Naive thymus-derived CD8-positive, alpha-beta T cell (primary cell): ENCODE measurements at regions not wholly inside any gene's neighbourhood (a gene's known extent, or its start where the extent isn't known, plus 50 kb on each side); places are given as distances from the start of the nearest gene placed in this dataset.

ENCODE experiments used
- ATAC-seq, 2 donors: fragments of 150-1000 bp; cut with Tn5 transposase in 1 of 2; sonication (Bioruptor Pico), chemical (Tn5 transposase) in 1 of 2; 1 replicate in 1 of 2; 2 replicates in 1 of 2; pipeline ENCODE4 v1.10.0; 2021; ENCODE audit warnings: mild to moderate bottlenecking in 2 of 2, moderate library complexity in 2 of 2
- POLR2A ChIA-PET: fragments of 350-600 bp; sonication (Branson Sonifier 250); formaldehyde crosslinking; loops from one replicate; lab custom pipeline; 2021; ENCODE audit warnings: antibody characterized with exemption; lab: Charles Lee
- DNase-seq, 10 donors: peaks; one replicate each; pipeline versions ENCODE4 v3.0.0 to v3.0.0-alpha.2; 2020 to 2022
- H3K27ac Mint-ChIP-seq, 10 donors: one replicate each; pipeline ENCODE4 v1.8.0; 2020 to 2022; ENCODE audit warnings: mild to moderate bottlenecking in 10 of 10, mixed read lengths in 10 of 10, moderate library complexity in 4 of 10, inconsistent platforms in 1 of 10
- H3K27me3 Mint-ChIP-seq, 5 donors: one replicate each; pipeline ENCODE4 v1.8.0; 2021 to 2022; ENCODE audit warnings: mixed read lengths in 5 of 5
- H3K36me3 Mint-ChIP-seq, 3 donors: one replicate each; pipeline ENCODE4 v1.8.0; 2020 to 2022; ENCODE audit warnings: mixed read lengths in 3 of 3, mild to moderate bottlenecking in 2 of 3, inconsistent platforms in 1 of 3
- H3K4me1 Mint-ChIP-seq, 4 donors: one replicate each; pipeline ENCODE4 v1.8.0; 2021 to 2022; ENCODE audit warnings: mixed read lengths in 4 of 4
- H3K4me3 Mint-ChIP-seq, 10 donors: one replicate each; pipeline ENCODE4 v1.8.0; 2020 to 2022; ENCODE audit warnings: mild to moderate bottlenecking in 10 of 10, mixed read lengths in 10 of 10, moderate library complexity in 6 of 10, inconsistent platforms in 1 of 10
- H3K9me3 Mint-ChIP-seq, 9 donors: one replicate each; pipeline ENCODE4 v1.8.0; 2020 to 2022; ENCODE audit warnings: mixed read lengths in 9 of 9, mild to moderate bottlenecking in 3 of 9, inconsistent platforms in 1 of 9, moderate library complexity in 1 of 9

DNA sequence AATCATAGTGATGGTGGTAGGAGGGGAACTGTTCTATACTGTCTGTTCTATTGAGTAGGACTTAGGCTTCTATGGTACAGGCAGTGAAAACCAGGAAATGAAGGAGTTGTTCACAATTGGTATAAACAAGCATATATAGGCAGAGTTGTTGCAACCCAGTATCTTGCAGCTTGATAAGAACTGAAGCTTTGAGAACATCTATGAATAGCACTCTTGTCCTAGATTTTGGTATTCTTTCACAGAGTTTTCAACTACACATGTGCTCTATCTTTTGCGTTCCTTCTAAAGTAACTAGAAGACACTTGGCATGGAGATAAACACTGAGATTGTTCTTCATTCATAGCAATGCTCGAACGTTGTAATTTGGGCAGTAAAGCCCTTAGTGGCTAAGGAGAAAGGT is 91.8 kb downstream of the KCNJ2 start:
- Mint-ChIP-seq H3K4me3 (no peak overlapping the region), H3K27ac (no peak overlapping the region), H3K36me3 (no peaks in the 10 kb centered on the region), H3K27me3 (peaks cover 4 to 12% (median 8%) of the 10 kb centered on the region in 5 donors), H3K4me1 (no peaks in the 10 kb centered on the region), H3K9me3 (peaks cover 0 to 6% (median 0%) of the 10 kb centered on the region in 9 donors)
- POLR2A ChIA-PET: no interaction called here
- no peak for ATAC-seq
- DNase-seq: no peak

DNA sequence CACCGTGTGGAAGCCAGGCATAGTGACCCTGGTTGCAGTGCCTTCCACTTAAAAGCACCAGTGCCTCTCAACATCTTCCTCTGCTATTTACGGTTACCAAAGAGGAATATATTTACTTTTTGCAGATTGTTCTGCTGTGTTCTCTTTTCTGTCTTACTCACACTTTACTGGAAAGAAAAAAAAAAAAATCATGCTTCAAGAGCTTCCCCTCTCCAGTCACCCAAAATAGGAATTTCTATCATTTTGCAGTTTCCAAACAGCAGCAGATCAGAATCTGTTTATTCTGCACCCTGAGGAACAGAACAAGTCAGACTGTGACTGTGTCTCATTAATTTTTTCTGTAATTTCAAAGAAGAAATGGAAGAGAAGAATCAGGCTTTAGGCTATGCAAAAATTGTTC is 96.1 kb downstream of the KCNJ2 start:
- H3K4me3 Mint-ChIP-seq: no peak overlapping the region
- DNase-seq (no peak), ATAC-seq (no peak)
- peaks cover 0 to 12% (median 5%) of the 10 kb centered on the region in 5 donors for H3K27me3 Mint-ChIP-seq
- H3K4me1 Mint-ChIP-seq: no peaks in the 10 kb centered on the region
- no peaks in the 10 kb centered on the region for H3K36me3 Mint-ChIP-seq
- H3K27ac Mint-ChIP-seq: no peak overlapping the region
- POLR2A ChIA-PET: no interaction called here
- peaks cover 0 to 7% (median 0%) of the 10 kb centered on the region in 9 donors for H3K9me3 Mint-ChIP-seq

DNA sequence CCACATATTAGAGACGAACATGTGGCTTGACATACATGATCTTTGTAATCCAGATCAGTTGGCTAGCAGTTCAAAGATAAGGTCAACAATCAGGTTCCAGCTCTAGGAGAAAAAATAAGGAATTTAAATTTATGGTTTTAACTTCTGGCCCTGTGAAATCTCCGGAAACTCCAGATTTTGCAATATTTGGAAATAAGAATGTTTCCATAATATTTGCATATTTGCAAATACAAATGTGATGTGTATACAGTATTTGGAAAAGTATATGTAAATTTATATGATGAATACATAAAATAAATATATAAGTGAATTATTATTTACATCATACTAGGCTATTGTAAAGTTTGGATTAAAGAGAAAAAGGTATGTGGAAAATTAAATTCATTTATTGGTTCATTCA is 97.1 kb downstream of the KCNJ2 start:
- Mint-ChIP-seq H3K27ac (no peak overlapping the region), H3K4me1 (no peaks in the 10 kb centered on the region), H3K9me3 (peaks cover 0 to 7% (median 0%) of the 10 kb centered on the region in 9 donors), H3K27me3 (peaks cover 0 to 12% (median 5%) of the 10 kb centered on the region in 5 donors), H3K36me3 (no peaks in the 10 kb centered on the region), H3K4me3 (no peak overlapping the region)
- POLR2A ChIA-PET: no interaction called here
- DNase-seq: no peak
- no peak for ATAC-seq

DNA sequence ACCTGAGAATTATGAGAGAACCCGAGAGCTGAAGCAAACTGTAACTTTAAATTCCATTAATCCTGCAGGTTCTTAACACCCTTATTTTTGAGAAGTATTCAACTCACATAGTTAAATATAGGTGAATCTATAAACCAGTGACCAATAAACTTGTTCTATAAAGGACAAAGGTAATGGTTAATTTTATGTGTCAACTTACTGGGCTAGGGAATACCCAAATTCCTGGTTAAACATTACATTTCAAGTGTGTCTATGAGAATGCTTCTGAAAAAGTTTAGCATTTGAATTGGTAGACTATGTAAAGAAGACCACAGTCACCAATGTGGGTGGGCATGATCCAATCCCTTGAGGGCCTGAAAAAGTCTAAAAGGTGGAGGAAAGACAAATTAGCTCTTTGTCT is 99.1 kb downstream of the KCNJ2 start:
- no peak for ATAC-seq
- Mint-ChIP-seq H3K27me3 (peaks cover 0 to 12% (median 5%) of the 10 kb centered on the region in 5 donors), H3K9me3 (peaks cover 0 to 7% (median 0%) of the 10 kb centered on the region in 9 donors), H3K4me1 (no peaks in the 10 kb centered on the region), H3K36me3 (no peaks in the 10 kb centered on the region), H3K4me3 (no peak overlapping the region), H3K27ac (no peak overlapping the region)
- POLR2A ChIA-PET: no interaction called here
- DNase-seq: no peak

DNA sequence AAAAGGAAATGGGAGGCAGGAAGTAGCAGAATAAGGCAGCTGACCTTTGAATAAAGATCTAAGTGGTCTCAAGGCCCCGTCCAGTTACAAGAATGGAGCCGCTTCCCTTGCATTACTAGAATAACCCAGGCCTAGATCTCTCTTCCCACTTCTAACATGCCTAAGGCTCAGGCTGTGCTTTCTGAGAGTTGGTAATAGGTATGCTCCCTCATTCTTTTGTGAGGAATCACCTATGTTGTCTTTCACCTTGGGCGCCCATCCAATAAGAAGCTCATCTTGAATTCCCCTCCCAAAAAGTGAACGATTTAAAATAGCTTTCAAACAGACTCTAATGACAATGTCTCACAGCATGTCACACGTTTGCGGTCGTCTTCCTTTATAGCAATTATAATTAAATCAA is 101.2 kb downstream of the KCNJ2 start:
- H3K4me1 Mint-ChIP-seq: no peaks in the 10 kb centered on the region
- H3K36me3 Mint-ChIP-seq: no peaks in the 10 kb centered on the region

DNA sequence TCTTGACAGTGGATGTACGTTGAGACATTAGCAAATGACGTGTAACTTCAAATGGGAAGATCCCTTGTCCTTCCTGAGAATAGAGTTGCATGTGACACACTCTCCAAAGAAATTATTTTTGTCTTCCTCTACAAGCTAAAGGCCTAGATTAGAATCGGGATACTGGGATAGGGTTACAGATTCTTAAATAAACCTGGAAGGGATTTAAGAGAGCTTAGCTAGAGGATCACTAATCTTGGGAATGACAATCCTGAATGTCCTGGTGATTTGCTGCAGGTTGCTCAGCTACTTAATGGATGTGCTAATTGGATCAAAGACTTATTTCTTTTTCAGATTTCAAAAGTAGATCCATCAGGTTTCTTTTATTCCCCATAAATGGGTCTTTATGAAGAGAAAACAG is 101.9 kb downstream of the KCNJ2 start:
- POLR2A ChIA-PET: no interaction called here
- no peak for DNase-seq
- no peak overlapping the region for H3K4me3 Mint-ChIP-seq

More for the DNA sequence above, 101.2 kb downstream of the KCNJ2 start:
- ATAC-seq (no peak), DNase-seq (no peak)
- POLR2A ChIA-PET: no interaction called here
- H3K9me3 Mint-ChIP-seq: peaks cover 0 to 7% (median 0%) of the 10 kb centered on the region in 9 donors
- no peaks in the 10 kb centered on the region for H3K27me3 Mint-ChIP-seq
- H3K4me3 Mint-ChIP-seq: no peak overlapping the region
- no peak overlapping the region for H3K27ac Mint-ChIP-seq

DNA sequence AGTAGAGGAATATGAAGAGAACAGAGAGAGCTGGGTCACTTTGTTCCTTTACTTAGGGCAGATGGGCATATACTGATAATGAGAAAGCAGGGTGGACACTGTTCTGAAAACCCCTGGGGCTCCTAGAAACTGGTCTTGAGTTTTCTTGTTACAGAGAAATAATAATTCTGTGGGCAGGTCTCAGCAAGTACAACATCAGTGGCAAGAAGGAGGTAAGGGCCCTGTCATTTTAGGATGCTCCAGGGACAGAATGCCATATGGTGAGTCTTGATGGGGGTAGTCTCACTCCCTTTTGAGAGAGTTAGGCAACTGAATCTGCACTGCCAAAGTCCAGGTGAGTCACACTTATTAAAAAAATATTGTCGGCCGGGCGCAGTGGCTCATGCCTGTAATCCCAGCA is 102.3 kb downstream of the KCNJ2 start:
- Mint-ChIP-seq H3K4me1 (no peaks in the 10 kb centered on the region), H3K27me3 (no peaks in the 10 kb centered on the region), H3K36me3 (no peaks in the 10 kb centered on the region), H3K4me3 (no peak overlapping the region), H3K9me3 (peaks cover 0 to 7% (median 0%) of the 10 kb centered on the region in 9 donors), H3K27ac (no peak overlapping the region)
- ATAC-seq (no peak), DNase-seq (no peak)
- POLR2A ChIA-PET: no interaction called here

More for the DNA sequence above, 101.9 kb downstream of the KCNJ2 start:
- Mint-ChIP-seq H3K27me3 (no peaks in the 10 kb centered on the region), H3K4me1 (no peaks in the 10 kb centered on the region), H3K9me3 (peaks cover 0 to 7% (median 0%) of the 10 kb centered on the region in 9 donors), H3K36me3 (no peaks in the 10 kb centered on the region), H3K27ac (no peak overlapping the region)
- no peak for ATAC-seq

DNA sequence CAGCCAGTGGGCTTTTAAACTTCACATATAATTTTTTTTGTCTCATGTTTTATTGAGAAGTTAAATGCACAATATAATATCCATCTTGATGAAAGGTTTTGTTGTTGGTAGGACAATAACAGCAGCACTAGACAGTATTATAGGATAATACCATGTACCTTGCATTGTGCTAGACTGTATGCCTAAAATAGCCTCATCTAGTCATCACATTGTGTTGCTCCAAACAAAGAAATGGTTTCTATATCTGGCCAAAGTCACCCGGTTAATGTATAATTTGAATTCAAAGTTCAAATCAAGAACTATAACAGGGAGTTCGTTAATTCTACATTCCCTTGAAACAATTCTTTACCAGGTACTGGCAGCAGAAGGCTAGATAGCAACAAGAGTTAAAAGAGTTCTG is 104.9 kb downstream of the KCNJ2 start:
- Mint-ChIP-seq H3K27ac (no peak overlapping the region), H3K9me3 (peaks cover 0 to 2% (median 0%) of the 10 kb centered on the region in 9 donors), H3K4me3 (no peak overlapping the region), H3K27me3 (peaks cover 0 to 9% (median 0%) of the 10 kb centered on the region in 5 donors), H3K4me1 (no peaks in the 10 kb centered on the region), H3K36me3 (no peaks in the 10 kb centered on the region)
- DNase-seq (no peak), ATAC-seq (no peak)
- POLR2A ChIA-PET: no interaction called here

DNA sequence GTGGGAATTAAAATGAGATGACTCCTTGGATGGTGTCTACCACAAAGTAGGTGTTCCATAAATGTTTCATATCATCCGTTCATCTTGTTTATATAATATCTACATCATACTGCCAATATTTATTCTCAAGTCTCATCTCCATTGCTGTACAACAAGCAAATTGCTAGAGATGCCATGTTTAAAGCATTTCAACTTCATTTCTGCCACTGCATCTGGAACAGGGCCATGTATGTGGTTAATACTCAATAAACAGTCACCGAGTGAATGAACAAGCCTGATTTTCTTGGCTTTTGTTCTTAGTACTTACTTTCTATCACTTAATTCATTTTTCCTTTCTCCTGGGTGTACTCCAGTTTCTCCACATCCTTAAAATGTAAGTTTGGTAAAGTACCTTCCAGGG is 107.6 kb downstream of the KCNJ2 start:
- no peaks in the 10 kb centered on the region for H3K36me3 Mint-ChIP-seq
- H3K4me3 Mint-ChIP-seq: no peak overlapping the region
- H3K27me3 Mint-ChIP-seq: peaks cover 0 to 9% (median 1%) of the 10 kb centered on the region in 5 donors
- POLR2A ChIA-PET: no interaction called here
- DNase-seq (no peak), ATAC-seq (no peak)
- H3K9me3 Mint-ChIP-seq: peaks cover 0 to 6% (median 0%) of the 10 kb centered on the region in 9 donors
- no peaks in the 10 kb centered on the region for H3K4me1 Mint-ChIP-seq
- no peak overlapping the region for H3K27ac Mint-ChIP-seq

DNA sequence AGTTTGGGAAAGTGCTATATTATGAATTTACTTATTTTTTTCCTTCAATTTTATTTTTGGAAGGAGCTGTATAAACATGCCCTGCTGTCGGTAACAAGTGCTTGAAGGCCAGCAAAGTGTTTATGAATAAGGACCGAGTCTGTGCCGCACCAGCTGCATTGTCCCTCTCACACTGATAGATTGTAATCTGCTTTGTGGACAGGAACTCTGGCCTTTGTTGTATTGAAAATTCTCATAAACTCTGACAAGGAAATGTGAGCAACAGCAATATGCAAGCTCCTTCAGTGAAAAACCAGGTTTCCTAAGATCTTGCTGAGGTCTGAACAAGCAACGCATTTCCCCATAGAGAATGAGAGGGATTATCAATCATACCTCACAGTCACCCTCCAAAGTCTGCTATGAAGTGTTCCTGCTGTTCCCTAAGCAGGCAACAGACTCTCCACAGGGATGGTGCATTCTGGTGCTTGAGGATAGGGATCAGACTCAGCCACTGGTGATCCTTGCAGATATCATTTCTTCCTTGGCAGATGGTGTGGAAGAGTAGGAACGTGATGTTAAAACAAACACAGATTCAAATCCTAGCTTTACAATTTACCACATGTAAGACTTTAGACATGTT is 109.6 kb downstream of the KCNJ2 start:
- ATAC-seq (no peak), DNase-seq (no peak)
- Mint-ChIP-seq H3K27ac (no peak overlapping the region), H3K27me3 (peaks cover 0 to 9% (median 4%) of the 10 kb centered on the region in 5 donors), H3K9me3 (peaks cover 0 to 8% (median 2%) of the 10 kb centered on the region in 9 donors), H3K36me3 (no peaks in the 10 kb centered on the region), H3K4me1 (no peaks in the 10 kb centered on the region), H3K4me3 (no peak overlapping the region)
- POLR2A ChIA-PET: no interaction called here

DNA sequence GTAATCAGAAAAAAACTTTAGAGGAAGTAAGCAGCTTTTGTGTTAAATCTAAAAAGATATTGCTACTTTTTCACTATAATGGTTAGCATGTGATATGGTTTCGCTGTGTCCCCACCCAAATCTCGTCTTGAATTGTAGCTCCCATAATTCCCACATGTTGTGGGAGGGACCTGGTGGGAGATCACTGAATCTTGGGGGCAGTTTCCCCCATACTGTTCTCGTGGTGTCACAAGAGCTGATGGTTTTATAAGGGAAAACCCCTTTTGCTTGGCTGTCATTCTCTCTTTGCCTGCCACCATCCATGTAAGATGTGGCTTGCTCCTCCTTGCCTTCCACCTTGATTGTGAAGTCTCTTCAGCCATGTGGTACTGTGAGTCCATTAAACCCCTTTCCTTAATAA is 117.1 kb downstream of the KCNJ2 start:
- POLR2A ChIA-PET: no interaction called here
- peaks cover 0 to 14% (median 3%) of the 10 kb centered on the region in 9 donors for H3K9me3 Mint-ChIP-seq
- H3K27ac Mint-ChIP-seq: no peak overlapping the region
- ATAC-seq (no peak), DNase-seq (no peak)
- H3K27me3 Mint-ChIP-seq: peaks cover 0 to 7% (median 2%) of the 10 kb centered on the region in 5 donors
- no peak overlapping the region for H3K4me3 Mint-ChIP-seq
- H3K36me3 Mint-ChIP-seq: no peaks in the 10 kb centered on the region
- H3K4me1 Mint-ChIP-seq: no peaks in the 10 kb centered on the region

DNA sequence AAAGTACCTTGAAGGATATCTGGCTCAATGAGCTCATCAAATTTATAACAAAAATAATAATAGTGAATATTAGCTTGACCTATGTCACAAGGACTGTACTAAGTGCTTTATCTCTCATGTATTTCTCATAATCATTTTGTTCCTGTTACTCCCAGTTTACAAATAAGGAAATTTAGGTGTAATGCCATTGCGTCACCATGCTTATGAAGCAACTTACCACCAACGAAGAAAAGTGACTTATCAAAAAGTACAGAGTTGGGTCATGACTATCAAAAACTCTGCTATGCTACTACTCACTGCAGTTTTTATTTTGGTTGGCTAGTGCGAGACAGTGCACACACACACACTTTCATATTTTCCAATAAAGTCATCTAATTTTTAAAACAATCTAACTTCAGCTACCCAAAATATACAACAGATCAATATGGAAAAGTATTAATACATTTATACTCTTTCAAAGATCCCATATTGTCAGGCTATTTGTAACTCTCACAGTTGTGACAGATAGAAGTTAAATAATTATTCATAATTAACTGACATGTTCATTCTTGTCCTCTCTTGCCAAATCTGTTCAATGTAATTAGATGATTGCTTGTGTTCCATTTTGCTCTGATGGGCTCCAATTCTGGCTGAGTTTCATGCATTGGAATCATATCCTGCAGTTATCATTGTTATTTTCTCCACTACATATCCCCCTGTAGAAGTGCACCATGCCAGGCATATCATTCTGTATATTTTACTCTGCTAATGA is 119.4 kb downstream of the KCNJ2 start:
- no peak overlapping the region for H3K4me3 Mint-ChIP-seq
- peaks cover 0 to 15% (median 1%) of the 10 kb centered on the region in 9 donors for H3K9me3 Mint-ChIP-seq
- H3K27me3 Mint-ChIP-seq: peaks cover 0 to 3% (median 2%) of the 10 kb centered on the region in 5 donors
- H3K4me1 Mint-ChIP-seq: no peaks in the 10 kb centered on the region
- no peaks in the 10 kb centered on the region for H3K36me3 Mint-ChIP-seq
- H3K27ac Mint-ChIP-seq: no peak overlapping the region
- POLR2A ChIA-PET: no interaction called here
- ATAC-seq (no peak), DNase-seq (no peak)

DNA sequence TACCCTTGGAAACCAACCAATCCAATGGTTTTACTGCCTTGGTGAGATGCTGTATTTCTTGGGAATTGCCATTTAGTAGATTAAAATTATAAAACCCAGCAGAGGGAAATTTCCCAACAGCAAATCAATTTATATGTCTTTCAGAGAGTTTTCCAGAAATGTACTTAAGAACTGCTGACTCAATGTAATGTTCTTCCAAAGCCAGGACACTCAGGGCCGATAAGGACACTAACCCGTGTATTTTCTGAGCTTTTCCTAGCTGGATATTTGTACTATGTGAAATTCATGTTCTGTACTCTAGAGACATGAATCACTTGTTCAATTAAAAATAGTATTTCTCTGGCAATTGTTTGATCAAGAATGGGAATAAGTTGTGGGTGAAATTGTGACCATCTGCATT is 121.4 kb downstream of the KCNJ2 start:
- H3K27me3 Mint-ChIP-seq: peaks cover 0 to 2% (median 0%) of the 10 kb centered on the region in 5 donors
- POLR2A ChIA-PET: no interaction called here
- H3K27ac Mint-ChIP-seq: no peak overlapping the region

More for the DNA sequence above, 121.4 kb downstream of the KCNJ2 start:
- DNase-seq (no peak), ATAC-seq (no peak)
- Mint-ChIP-seq H3K9me3 (peaks cover 0 to 14% (median 2%) of the 10 kb centered on the region in 9 donors), H3K4me1 (no peaks in the 10 kb centered on the region), H3K4me3 (no peak overlapping the region), H3K36me3 (no peaks in the 10 kb centered on the region)
